K562 (cell line): ENCODE measurements at regions not wholly inside any gene's neighbourhood (a gene's known extent, or its start where the extent isn't known, plus 50 kb on each side); places are given as distances from the start of the nearest gene placed in this dataset.

ENCODE experiments used
- ATAC-seq: fragments of 200-7000 bp; cut with Tn5 transposase; 3 replicates; pipeline ENCODE4 v1.9.1; 2020; ENCODE audit warnings: moderate library complexity
- BruUV-seq: library from RNA; stranded (reverse); fragments of 400-500 nt; replicated peaks from 2 replicates; lab custom pipeline; 2021; lab: Mats Ljungman, UMichigan
- CTCF ChIA-PET: fragments of 300-600 bp; formaldehyde crosslinking; extraction: SDS; loops from one replicate; lab custom pipeline; 2021; ENCODE audit warnings: low intra/inter-chr PET ratio; lab: Yijun Ruan, JAX
- POLR2A ChIA-PET: fragments of 300-600, 350-650 bp; sonication (Branson Sonifier 250); formaldehyde crosslinking; extraction: SDS; loops from one replicate; lab custom pipeline; 2021; ENCODE audit warnings: antibody characterized with exemption, inconsistent platforms; lab: Yijun Ruan, JAX
- DNase-seq, 4 experiments: peaks; one replicate each; pipeline versions ENCODE4 v3.0.0 to v3.0.0-alpha.2; 2011 to 2018; ENCODE audit warnings: low spot score in 3 of 4, mixed read lengths in 3 of 4; ENCODE audit errors: extremely low read depth in 1 of 4
- FAIRE-seq: peaks from 2 replicates; lab custom pipeline; 2011; peaks lifted over from hg19 to GRCh38; lab: Jason Lieb, UNC
- H2AFZ ChIP-seq: 2 replicates; pipeline ENCODE4 v1.6.0; 2011; ENCODE audit warnings: low read depth, low read length, control low read depth, inconsistent platforms
- H3K27ac ChIP-seq: fragments of 200-600 bp; 3 replicates; pipeline ENCODE4 v1.8.0; 2011; ENCODE audit warnings: low read depth, mild to moderate bottlenecking, control low read depth, inconsistent platforms, low read length, moderate library complexity, mixed read lengths; ENCODE audit errors: extremely low read depth
- H3K27me3 ChIP-seq, 2 experiments: fragments of 300-600 bp in 1 of 2; 2 replicates in 1 of 2; 3 replicates in 1 of 2; pipeline versions ENCODE4 v1.6.0 to v1.8.0; 2011; ENCODE audit warnings: inconsistent platforms in 2 of 2, low read length in 2 of 2, mild to moderate bottlenecking in 1 of 2, mixed read lengths in 1 of 2, moderate library complexity in 1 of 2; ENCODE audit not compliant: control insufficient read depth in 2 of 2, insufficient read depth in 2 of 2
- H3K36me3 ChIP-seq: fragments of 300-600 bp; 3 replicates; pipeline ENCODE4 v1.8.0; 2011; ENCODE audit warnings: mild to moderate bottlenecking, low read length, inconsistent platforms; ENCODE audit not compliant: control insufficient read depth, insufficient read depth
- H3K4me1 ChIP-seq, 2 experiments: fragments of 200-600 bp in 1 of 2; replicated peaks in 1 of 2; 2 replicates in 1 of 2; 3 replicates in 1 of 2; pipeline versions ENCODE4 v1.5.1 to v1.8.0; 2011; ENCODE audit warnings: inconsistent platforms in 2 of 2, low read length in 2 of 2, mild to moderate bottlenecking in 1 of 2, mixed read lengths in 1 of 2, moderate library complexity in 1 of 2; ENCODE audit not compliant: control insufficient read depth in 2 of 2, insufficient read depth in 2 of 2
- H3K4me2 ChIP-seq: 2 replicates; pipeline ENCODE4 v1.6.1; 2011; ENCODE audit warnings: low read length, control low read depth, inconsistent platforms, mixed read lengths; ENCODE audit not compliant: insufficient read depth
- H3K4me3 ChIP-seq: fragments of 200-600 bp; sonication (generic), shearing (Covaris generic); 2 replicates; pipeline ENCODE4 v1.5.1; 2016; ENCODE audit warnings: control low read depth, inconsistent platforms
- H3K79me2 ChIP-seq: fragments of 200-600 bp; 3 replicates; pipeline ENCODE4 v1.8.0; 2011; ENCODE audit warnings: low read length, inconsistent platforms; ENCODE audit not compliant: control insufficient read depth, insufficient read depth
- H3K9ac ChIP-seq, 2 experiments: 2 replicates each; pipeline versions ENCODE4 v1.6.0 to v1.6.1; 2011; ENCODE audit warnings: low read depth in 2 of 2, low read length in 2 of 2, control low read depth in 1 of 2, inconsistent platforms in 1 of 2, mild to moderate bottlenecking in 1 of 2, mixed read lengths in 1 of 2; ENCODE audit not compliant: insufficient read depth in 1 of 2
- H3K9me1 ChIP-seq: one replicate; pipeline ENCODE4 v1.6.0; 2011; ENCODE audit warnings: inconsistent platforms, mild to moderate bottlenecking, low read length, moderate library complexity; ENCODE audit not compliant: control insufficient read depth, insufficient read depth
- H3K9me3 ChIP-seq: replicated peaks from 2 replicates; pipeline ENCODE4 v1.5.1; 2011; ENCODE audit warnings: low read depth, low read length, inconsistent platforms; ENCODE audit not compliant: control insufficient read depth, insufficient read depth
- H4K20me1 ChIP-seq: replicated peaks from 2 replicates; pipeline ENCODE4 v1.6.1; 2011; ENCODE audit warnings: low read length, inconsistent platforms, mixed read lengths; ENCODE audit not compliant: control insufficient read depth, insufficient read depth
- CEBPG ChIP-seq, 3 experiments: fragments of 200-800 bp in 1 of 3; sonication (Bioruptor generic) in 1 of 3; sonication (generic) in 1 of 3; formaldehyde crosslinking in 1 of 3; IDR thresholded peaks in 2 of 3; conservative IDR thresholded peaks in 1 of 3; 2 replicates each; pipeline versions ENCODE4 v1.6.1 to v1.8.0; 2016 to 2022; ENCODE audit warnings: missing compliant biosample characterization in 2 of 3, missing genetic modification characterization in 2 of 3, mild to moderate bottlenecking in 1 of 3, missing genetic modification reagents in 1 of 3
- HSF4 ChIP-seq: fragments of 250-450 bp; sonication (Bioruptor Pico); IDR thresholded peaks from 2 replicates; pipeline ENCODE4 v2.1.2; 2022; ENCODE audit warnings: mild to moderate bottlenecking, moderate library complexity, borderline replicate concordance
- MECOM ChIP-seq: fragments of 250-450 bp; sonication (Bioruptor Pico); IDR thresholded peaks from 2 replicates; pipeline ENCODE4 v1.8.0; 2022; ENCODE audit warnings: inconsistent platforms
- MEIS2 ChIP-seq: fragments of 450-650 bp; IDR thresholded peaks from 2 replicates; pipeline ENCODE4 v1.6.1; 2014; ENCODE audit warnings: mild to moderate bottlenecking; ENCODE audit not compliant: partially characterized antibody
- RFX1 ChIP-seq: fragments of 450-650 bp; IDR thresholded peaks from 2 replicates; pipeline ENCODE4 v1.6.1; 2016; ENCODE audit warnings: mild to moderate bottlenecking, moderate library complexity
- TBL1XR1 ChIP-seq, 2 experiments: IDR thresholded peaks; 2 replicates each; pipeline ENCODE4 v1.6.1; 2012; ENCODE audit warnings: improper control_type of control experiment in 2 of 2, low read length in 2 of 2, mild to moderate bottlenecking in 1 of 2
- WGBS: fragments of 100-300 bp; shearing (Covaris generic); methylation state at CpG from one replicate; pipeline ENCODE4 v1.1.6; 2016; ENCODE audit warnings: low coverage, mixed read lengths; ENCODE audit not compliant: insufficient coverage; ENCODE audit errors: missing lambda C conversion rate; 5-methylcytosine and 5-hydroxymethylcytosine counted together
- in situ Hi-C: fragments of 300-500 bp; cut with MboI; formaldehyde crosslinking; loops from 4 replicates; pipeline ENCODE4 v1.15.0; 2018; ENCODE audit warnings: inconsistent platforms, mixed read lengths
- intact Hi-C: fragments of 100-400 bp; cut with micrococcal nuclease; formaldehyde crosslinking; loops from 2 replicates; pipeline ENCODE4 v1.14.2; 2022
- TF ChIP-seq, protein P1 (sequence below): fragments of 450-650 bp; formaldehyde crosslinking; IDR thresholded peaks from 2 replicates; pipeline ENCODE4 v1.4.0; 2022; ENCODE audit warnings: missing genetic modification characterization
- TF ChIP-seq, protein P2 (sequence below): fragments of 250-450 bp; sonication (Bioruptor Pico); IDR thresholded peaks from 2 replicates; pipeline ENCODE4 v1.9.0; 2021; ENCODE audit warnings: mild to moderate bottlenecking
- TF ChIP-seq, protein P3 (sequence below), 2 experiments: IDR thresholded peaks in 1 of 2; conservative IDR thresholded peaks in 1 of 2; 2 replicates each; pipeline ENCODE4 v1.6.1; 2016; ENCODE audit warnings: low read depth in 2 of 2, mild to moderate bottlenecking in 1 of 2, missing compliant biosample characterization in 1 of 2, missing genetic modification characterization in 1 of 2, moderate library complexity in 1 of 2
- TF ChIP-seq, protein P4 (sequence below): fragments of 450-650 bp; IDR thresholded peaks from 2 replicates; pipeline ENCODE4 v1.6.1; 2016

DNA sequence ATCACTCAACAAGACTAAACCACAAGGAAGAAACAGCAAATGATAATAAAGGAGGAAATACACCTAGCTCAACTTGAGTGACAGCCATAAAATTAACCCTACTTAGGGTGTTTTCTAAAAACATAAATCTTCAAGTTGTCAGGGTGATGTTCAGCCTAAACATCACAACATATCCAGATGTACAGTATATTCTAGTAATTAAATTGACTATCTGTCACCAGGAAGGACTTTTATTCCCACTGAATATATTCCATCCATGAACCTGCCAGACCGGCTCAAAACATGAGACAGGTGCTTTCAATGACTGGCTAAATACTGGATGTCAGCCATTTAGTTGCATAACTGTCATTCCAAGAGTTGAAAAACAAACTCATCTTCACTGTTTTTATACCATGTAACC, 298.1 kb upstream of the NEBL start:
- WGBS, result 25% methylated on average over 1 of the region's 1 CpG

More for the DNA sequence above, 298.1 kb upstream of the NEBL start:
- intact Hi-C loops, result no loop called here
- Histone ChIP-seq H2AFZ (no peak overlapping the region), H3K27me3 (no peaks in the 10 kb centered on the region), H3K9me3 (peaks cover 6% of the 10 kb centered on the region; the same call in 1 of the 2 replicates), H3K4me2 (no peak overlapping the region), H3K36me3 (no peaks in the 10 kb centered on the region), H4K20me1 (no peaks in the 10 kb centered on the region), H3K9me1 (no peaks in the 10 kb centered on the region), H3K27ac (no peak overlapping the region), H3K4me3 (no peak overlapping the region), H3K9ac (no peak overlapping the region), H3K79me2 (no peaks in the 10 kb centered on the region), H3K4me1 (peaks cover 0 to 9% of the 10 kb centered on the region in 2 experiments; a peak in 3 of 5 replicates)
- ATAC-seq (no peak), FAIRE-seq (no peak), DNase-seq (no peak)
- BruUV-seq, result no TSS peak
- no peak for TF ChIP-seq TBL1XR1 (IDR thresholded peaks at IDR 0.05; ENCODE audit: low read length in 2 of 2)
- TF ChIP-seq, protein P1, sequence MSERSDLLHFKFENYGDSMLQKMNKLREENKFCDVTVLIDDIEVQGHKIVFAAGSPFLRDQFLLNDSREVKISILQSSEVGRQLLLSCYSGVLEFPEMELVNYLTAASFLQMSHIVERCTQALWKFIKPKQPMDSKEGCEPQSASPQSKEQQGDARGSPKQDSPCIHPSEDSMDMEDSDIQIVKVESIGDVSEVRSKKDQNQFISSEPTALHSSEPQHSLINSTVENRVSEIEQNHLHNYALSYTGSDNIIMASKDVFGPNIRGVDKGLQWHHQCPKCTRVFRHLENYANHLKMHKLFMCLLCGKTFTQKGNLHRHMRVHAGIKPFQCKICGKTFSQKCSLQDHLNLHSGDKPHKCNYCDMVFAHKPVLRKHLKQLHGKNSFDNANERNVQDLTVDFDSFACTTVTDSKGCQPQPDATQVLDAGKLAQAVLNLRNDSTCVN (CRISPR knock-in tag), result no peak
- no peak for TF ChIP-seq CEBPG (CRISPR knock-in tag; IDR thresholded peaks at IDR 0.05)
- TF ChIP-seq CEBPG (tag; conservative IDR thresholded peaks at IDR 0.05 in 1 of 2, IDR thresholded peaks at IDR 0.05 in 1 of 2), result peak in 1 of 2 experiments; percentile 9; a peak in 2 of 4 replicates
- 0 out of 2 replicates have a peak, but pooled peaks have one; percentile 9 for TF ChIP-seq RFX1
- TF ChIP-seq, protein P2, sequence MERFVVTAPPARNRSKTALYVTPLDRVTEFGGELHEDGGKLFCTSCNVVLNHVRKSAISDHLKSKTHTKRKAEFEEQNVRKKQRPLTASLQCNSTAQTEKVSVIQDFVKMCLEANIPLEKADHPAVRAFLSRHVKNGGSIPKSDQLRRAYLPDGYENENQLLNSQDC (CRISPR knock-in tag), result no peak
- no peak for TF ChIP-seq MECOM (CRISPR knock-in tag)
- peak; percentile 89 for TF ChIP-seq MEIS2
- TF ChIP-seq, protein P3, sequence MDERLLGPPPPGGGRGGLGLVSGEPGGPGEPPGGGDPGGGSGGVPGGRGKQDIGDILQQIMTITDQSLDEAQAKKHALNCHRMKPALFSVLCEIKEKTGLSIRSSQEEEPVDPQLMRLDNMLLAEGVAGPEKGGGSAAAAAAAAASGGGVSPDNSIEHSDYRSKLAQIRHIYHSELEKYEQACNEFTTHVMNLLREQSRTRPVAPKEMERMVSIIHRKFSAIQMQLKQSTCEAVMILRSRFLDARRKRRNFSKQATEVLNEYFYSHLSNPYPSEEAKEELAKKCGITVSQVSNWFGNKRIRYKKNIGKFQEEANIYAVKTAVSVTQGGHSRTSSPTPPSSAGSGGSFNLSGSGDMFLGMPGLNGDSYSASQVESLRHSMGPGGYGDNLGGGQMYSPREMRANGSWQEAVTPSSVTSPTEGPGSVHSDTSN (CRISPR knock-in tag; IDR thresholded peaks at IDR 0.05; ENCODE audit: low read depth), result peak; percentile 49; the same call in 1 of the 2 replicates
- TF ChIP-seq, protein P3 (tag; conservative IDR thresholded peaks at IDR 0.05; ENCODE audit: low read depth), result peak; percentile 84
- no peak for TF ChIP-seq HSF4 (CRISPR knock-in tag)
- TF ChIP-seq, protein P4, sequence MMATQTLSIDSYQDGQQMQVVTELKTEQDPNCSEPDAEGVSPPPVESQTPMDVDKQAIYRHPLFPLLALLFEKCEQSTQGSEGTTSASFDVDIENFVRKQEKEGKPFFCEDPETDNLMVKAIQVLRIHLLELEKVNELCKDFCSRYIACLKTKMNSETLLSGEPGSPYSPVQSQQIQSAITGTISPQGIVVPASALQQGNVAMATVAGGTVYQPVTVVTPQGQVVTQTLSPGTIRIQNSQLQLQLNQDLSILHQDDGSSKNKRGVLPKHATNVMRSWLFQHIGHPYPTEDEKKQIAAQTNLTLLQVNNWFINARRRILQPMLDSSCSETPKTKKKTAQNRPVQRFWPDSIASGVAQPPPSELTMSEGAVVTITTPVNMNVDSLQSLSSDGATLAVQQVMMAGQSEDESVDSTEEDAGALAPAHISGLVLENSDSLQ, result peak; percentile 95
- in situ Hi-C loops, result no loop called here
- ChIA-PET CTCF (no interaction called here), POLR2A (interaction anchor here (1.0 kb wide), 2 partner anchors 13 to 49 kb away, joined by 3 to 4 read pairs; no protein-coding TSS in a partner anchor)
